Esophagus muscularis mucosa (tissue), 4 donors: ENCODE measurements at regions not wholly inside any gene's neighbourhood (a gene's known extent, or its start where the extent isn't known, plus 50 kb on each side); places are given as distances from the start of the nearest gene placed in this dataset.
"Not testable (repeated sequence)": the region's sequence is repeated elsewhere in the genome, so short reads cannot be mapped to it uniquely, and the experiment has no call there.

ENCODE experiments used
- EP300 ChIP-seq: sonication (generic); formaldehyde crosslinking; IDR thresholded peaks from one replicate; pipeline ENCODE4 v1.6.1; 2017; ENCODE audit warnings: antibody characterized with exemption
- POLR2A ChIP-seq: fragments of 450-650 bp; IDR thresholded peaks from one replicate; pipeline ENCODE4 v1.6.1; 2017; ENCODE audit warnings: antibody characterized with exemption, moderate library complexity, mild to moderate bottlenecking, low read depth
- POLR2AphosphoS5 ChIP-seq, 2 donors: sonication (generic); formaldehyde crosslinking; IDR thresholded peaks; one replicate each; pipeline ENCODE4 v1.6.1; 2017; ENCODE audit warnings: antibody characterized with exemption in 2 of 2
- TF ChIP-seq, protein P1 (sequence below), 3 experiments: fragments of 200-600 bp in 2 of 3; fragments of 450-650 bp in 1 of 3; sonication (generic) in 2 of 3; IDR thresholded peaks; one replicate each; pipeline ENCODE4 v1.5.1; 2017 to 2019; ENCODE audit warnings: antibody characterized with exemption in 3 of 3, mild to moderate bottlenecking in 2 of 3, moderate library complexity in 1 of 3

DNA sequence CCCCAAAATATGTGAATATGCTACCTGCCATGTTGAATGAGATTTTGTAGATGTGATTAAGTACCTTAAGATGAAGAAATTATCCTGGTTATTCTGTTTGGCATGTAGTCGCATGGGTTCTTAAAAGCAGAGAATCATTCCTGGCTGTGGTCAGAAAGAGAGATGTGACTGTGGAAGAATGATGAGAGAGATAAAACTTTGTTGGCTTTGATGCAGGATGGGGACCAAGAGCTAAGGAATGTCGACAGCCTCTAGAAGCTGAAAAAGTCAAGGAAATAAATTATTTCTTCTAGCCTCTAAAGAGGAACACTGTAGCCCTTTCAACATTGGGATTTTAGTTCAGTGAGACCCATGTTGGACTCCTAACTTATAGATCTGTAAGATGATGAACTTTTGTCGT, 584.0 kb downstream of the PRIM2 start:
- TF ChIP-seq, protein P1, sequence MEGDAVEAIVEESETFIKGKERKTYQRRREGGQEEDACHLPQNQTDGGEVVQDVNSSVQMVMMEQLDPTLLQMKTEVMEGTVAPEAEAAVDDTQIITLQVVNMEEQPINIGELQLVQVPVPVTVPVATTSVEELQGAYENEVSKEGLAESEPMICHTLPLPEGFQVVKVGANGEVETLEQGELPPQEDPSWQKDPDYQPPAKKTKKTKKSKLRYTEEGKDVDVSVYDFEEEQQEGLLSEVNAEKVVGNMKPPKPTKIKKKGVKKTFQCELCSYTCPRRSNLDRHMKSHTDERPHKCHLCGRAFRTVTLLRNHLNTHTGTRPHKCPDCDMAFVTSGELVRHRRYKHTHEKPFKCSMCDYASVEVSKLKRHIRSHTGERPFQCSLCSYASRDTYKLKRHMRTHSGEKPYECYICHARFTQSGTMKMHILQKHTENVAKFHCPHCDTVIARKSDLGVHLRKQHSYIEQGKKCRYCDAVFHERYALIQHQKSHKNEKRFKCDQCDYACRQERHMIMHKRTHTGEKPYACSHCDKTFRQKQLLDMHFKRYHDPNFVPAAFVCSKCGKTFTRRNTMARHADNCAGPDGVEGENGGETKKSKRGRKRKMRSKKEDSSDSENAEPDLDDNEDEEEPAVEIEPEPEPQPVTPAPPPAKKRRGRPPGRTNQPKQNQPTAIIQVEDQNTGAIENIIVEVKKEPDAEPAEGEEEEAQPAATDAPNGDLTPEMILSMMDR (IDR thresholded peaks at IDR 0.05) = not testable (repeated sequence)
- not testable (repeated sequence) for TF ChIP-seq POLR2A; POLR2AphosphoS5 (IDR thresholded peaks at IDR 0.05); EP300
